CD4-positive, alpha-beta T cell (primary cell): ENCODE measurements at regions not wholly inside any gene's neighbourhood (a gene's known extent, or its start where the extent isn't known, plus 50 kb on each side); places are given as distances from the start of the nearest gene placed in this dataset.

Experiments
- ATAC-seq: fragments of 200-7000 bp; cut with Tn5 transposase; one replicate; pipeline ENCODE4 v1.10.0; 2022; ENCODE audit warnings: mild to moderate bottlenecking; ENCODE audit not compliant: poor library complexity
- CTCF ChIA-PET: fragments of 350-600 bp; sonication (Branson Sonifier 250); formaldehyde crosslinking; loops from one replicate; lab custom pipeline; 2021; ENCODE audit warnings: antibody characterized with exemption, inconsistent platforms; lab: Charles Lee
- POLR2A ChIA-PET: fragments of 350-600 bp; sonication (Branson Sonifier 250); formaldehyde crosslinking; loops from one replicate; lab custom pipeline; 2021; ENCODE audit warnings: antibody characterized with exemption, inconsistent platforms; lab: Charles Lee
- DNase-seq, 14 experiments: peaks; one replicate each; pipeline ENCODE4 v3.0.0-alpha.2; 2013 to 2020; ENCODE audit warnings: mixed read lengths in 2 of 14
- H3K27ac ChIP-seq, 2 donors: one replicate each; pipeline versions ENCODE4 v1.5.1 to v1.7.0; 2013; ENCODE audit warnings: low read length in 2 of 2, low read depth in 1 of 2, mild to moderate bottlenecking in 1 of 2
- H3K27me3 ChIP-seq, 2 experiments: 1 replicate in 1 of 2; 2 replicates in 1 of 2; pipeline versions ENCODE4 v1.6.1 to v1.7.0; 2013; ENCODE audit warnings: low read length in 2 of 2, control low read depth in 1 of 2, mild to moderate bottlenecking in 1 of 2, moderate library complexity in 1 of 2; ENCODE audit not compliant: insufficient read depth in 2 of 2, control insufficient read depth in 1 of 2
- H3K36me3 ChIP-seq: one replicate; pipeline ENCODE4 v1.6.1; 2013; ENCODE audit warnings: low read length, control low read depth; ENCODE audit not compliant: insufficient read depth
- H3K4me1 ChIP-seq: one replicate; pipeline ENCODE4 v1.6.1; 2013; ENCODE audit warnings: low read length, control low read depth; ENCODE audit not compliant: insufficient read depth
- H3K4me3 ChIP-seq: one replicate; pipeline ENCODE4 v1.5.1; 2013; ENCODE audit warnings: mild to moderate bottlenecking, low read length, moderate library complexity
- H3K9me3 ChIP-seq, 2 experiments: 1 replicate in 1 of 2; 2 replicates in 1 of 2; pipeline versions ENCODE4 v1.6.1 to v1.7.0; 2013; ENCODE audit warnings: low read length in 2 of 2, mild to moderate bottlenecking in 2 of 2, control low read depth in 1 of 2, moderate library complexity in 1 of 2; ENCODE audit not compliant: control insufficient read depth in 1 of 2, insufficient read depth in 1 of 2
- H3K27ac Mint-ChIP-seq: one replicate; pipeline ENCODE4 v1.8.0; 2020; ENCODE audit warnings: mixed read lengths
- H3K27me3 Mint-ChIP-seq: one replicate; pipeline ENCODE4 v1.8.0; 2021; ENCODE audit warnings: mixed read lengths
- H3K36me3 Mint-ChIP-seq: one replicate; pipeline ENCODE4 v1.8.0; 2021; ENCODE audit warnings: low read depth, mixed read lengths
- H3K4me1 Mint-ChIP-seq: one replicate; pipeline ENCODE4 v1.8.0; 2021; ENCODE audit warnings: low read depth, mixed read lengths
- H3K4me3 Mint-ChIP-seq: one replicate; pipeline ENCODE4 v1.8.0; 2020; ENCODE audit warnings: mild to moderate bottlenecking, mixed read lengths
- H3K9me3 Mint-ChIP-seq: one replicate; pipeline ENCODE4 v1.8.0; 2020; ENCODE audit warnings: mixed read lengths
- CTCF ChIP-seq: fragments of 200-600 bp; IDR thresholded peaks from one replicate; pipeline ENCODE4 v1.8.0; 2022; ENCODE audit warnings: antibody characterized with exemption, mild to moderate bottlenecking
- intact Hi-C, 2 experiments: fragments of 100-400 bp; cut with DNase I in 1 of 2; cut with micrococcal nuclease in 1 of 2; formaldehyde crosslinking; loops; one replicate each; pipeline versions ENCODE4 v1.15.1 to v1.9.0; 2023 to 2025; cut with DNase I, micrococcal nuclease

GRCh38 chr9:91138760-91139159 lies 223.0 kb downstream of the AUH start:
- ChIA-PET CTCF (no interaction called here), POLR2A (interaction anchor here (0.7 kb wide), 1 partner anchor 12 kb away, joined by 4 read pairs; no protein-coding TSS in a partner anchor)
- H3K27ac ChIP-seq = no peak overlapping the region
- Mint-ChIP-seq H3K4me3 (no peak overlapping the region), H3K27me3 (no peaks in the 10 kb centered on the region), H3K9me3 (no peaks in the 10 kb centered on the region), H3K36me3 (no peaks in the 10 kb centered on the region), H3K27ac (no peak overlapping the region), H3K4me1 (no peaks in the 10 kb centered on the region)
- H3K4me3 ChIP-seq = no peak overlapping the region
- intact Hi-C loops = loop anchor here in 1 of 2 experiments (10.0 kb wide), 1 partner anchor 56 kb away; no protein-coding TSS in a partner anchor
- no peaks in the 10 kb centered on the region for H3K36me3 ChIP-seq
- ATAC-seq (no peak), DNase-seq (no peak)
- H3K4me1 ChIP-seq = no peaks in the 10 kb centered on the region
- H3K27me3 ChIP-seq = no peaks in the 10 kb centered on the region
- TF ChIP-seq CTCF = no peak
- no peaks in the 10 kb centered on the region for H3K9me3 ChIP-seq

GRCh38 chr9:91141407-91141965 lies 220.2 kb downstream of the AUH start:
- Histone ChIP-seq H3K27ac (no peak overlapping the region), H3K4me3 (no peak overlapping the region), H3K36me3 (no peaks in the 10 kb centered on the region), H3K4me1 (no peaks in the 10 kb centered on the region), H3K9me3 (no peaks in the 10 kb centered on the region), H3K27me3 (no peaks in the 10 kb centered on the region)
- H3K9me3 Mint-ChIP-seq = no peaks in the 10 kb centered on the region
- DNase-seq (no peak), ATAC-seq (no peak)
- no peaks in the 10 kb centered on the region for H3K36me3 Mint-ChIP-seq
- peaks cover 10% of the 10 kb centered on the region for H3K4me1 Mint-ChIP-seq
- no peak for TF ChIP-seq CTCF
- ChIA-PET POLR2A (no interaction called here), CTCF (no interaction called here)
- H3K4me3 Mint-ChIP-seq = no peak overlapping the region
- H3K27ac Mint-ChIP-seq = no peak overlapping the region
- intact Hi-C loops = no loop called here
- H3K27me3 Mint-ChIP-seq = no peaks in the 10 kb centered on the region

- Mint-ChIP-seq H3K4me3 (no peak overlapping the region), H3K4me1 (peaks cover 24% of the 10 kb centered on the region), H3K36me3 (no peaks in the 10 kb centered on the region), H3K9me3 (no peaks in the 10 kb centered on the region), H3K27ac (no peak overlapping the region), H3K27me3 (no peaks in the 10 kb centered on the region)
- Histone ChIP-seq H3K36me3 (no peaks in the 10 kb centered on the region), H3K27ac (no peak overlapping the region), H3K4me1 (peaks cover 6% of the 10 kb centered on the region), H3K4me3 (no peak overlapping the region), H3K27me3 (no peaks in the 10 kb centered on the region), H3K9me3 (no peaks in the 10 kb centered on the region)
- intact Hi-C loops = no loop called here
- ATAC-seq = no peak
- no peak for DNase-seq
- ChIA-PET POLR2A (no interaction called here), CTCF (no interaction called here)
- TF ChIP-seq CTCF = no peak
These were observed 218.6 kb downstream of the AUH start for GRCh38 chr9:91143162-91143561.
